ENCODE measurements at regions not wholly inside any gene's neighbourhood (a gene's known extent, or its start where the extent isn't known, plus 50 kb on each side); places are given as distances from the start of the nearest gene placed in this dataset.

DNA sequence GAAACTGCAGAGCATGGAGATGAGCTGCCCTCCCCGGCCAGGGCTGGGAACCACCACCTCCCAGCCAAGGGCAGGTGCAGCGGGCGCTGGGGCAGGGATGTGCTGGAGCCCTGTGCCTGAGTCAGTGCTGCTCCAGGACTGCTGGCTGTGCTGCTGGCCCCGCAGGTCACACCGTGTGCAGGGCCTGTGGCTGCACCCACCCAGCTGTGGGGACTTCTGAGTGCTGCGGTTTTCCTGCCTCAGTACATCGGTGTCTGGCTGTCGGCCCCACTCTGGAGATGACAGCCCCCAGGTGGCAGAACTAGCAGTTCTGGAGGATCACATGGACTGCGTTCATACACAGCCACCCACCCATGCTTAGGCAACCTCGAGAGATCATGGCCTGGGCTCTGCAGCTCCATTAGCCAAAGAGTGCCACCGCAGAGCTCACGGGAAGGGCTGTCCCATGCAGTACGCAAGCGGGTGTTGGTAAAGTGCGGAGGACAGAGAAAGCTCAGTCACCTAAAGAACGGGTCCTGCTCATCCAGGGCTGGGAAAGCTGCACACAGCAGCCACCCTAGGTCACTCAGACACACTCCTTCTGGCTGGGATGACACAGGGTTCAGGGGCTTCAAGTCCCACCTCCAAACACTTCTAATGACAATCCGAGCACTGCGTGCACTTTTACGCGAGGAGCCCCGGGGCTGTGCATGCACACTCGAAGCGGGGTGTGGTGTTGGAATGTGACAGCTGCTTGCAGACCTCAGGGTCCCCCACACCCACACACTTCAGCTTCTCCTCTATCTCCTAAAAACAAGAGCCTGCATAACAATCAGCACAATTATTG is 198.1 kb upstream of the PPP2R2D start:
- no peaks in the 10 kb centered on the region for H3K36me3 ChIP-seq (ENCODE audit: control insufficient read depth, low read length)
- H3K27me3 ChIP-seq (ENCODE audit: control insufficient read depth, low read length) = no peaks in the 10 kb centered on the region
- no peaks in the 10 kb centered on the region for H3K9me2 ChIP-seq (replicated peaks; ENCODE audit: control insufficient read depth, low read length)
- no peaks in the 10 kb centered on the region for H4K20me1 ChIP-seq (ENCODE audit: control insufficient read depth, insufficient read depth, low read depth, low read length)
- H3K27ac ChIP-seq (ENCODE audit: low read depth, low read length) = no peak overlapping the region
- no peaks in the 10 kb centered on the region for H3K4me1 ChIP-seq (ENCODE audit: control insufficient read depth, low read length)
- TF ChIP-seq, protein P1, sequence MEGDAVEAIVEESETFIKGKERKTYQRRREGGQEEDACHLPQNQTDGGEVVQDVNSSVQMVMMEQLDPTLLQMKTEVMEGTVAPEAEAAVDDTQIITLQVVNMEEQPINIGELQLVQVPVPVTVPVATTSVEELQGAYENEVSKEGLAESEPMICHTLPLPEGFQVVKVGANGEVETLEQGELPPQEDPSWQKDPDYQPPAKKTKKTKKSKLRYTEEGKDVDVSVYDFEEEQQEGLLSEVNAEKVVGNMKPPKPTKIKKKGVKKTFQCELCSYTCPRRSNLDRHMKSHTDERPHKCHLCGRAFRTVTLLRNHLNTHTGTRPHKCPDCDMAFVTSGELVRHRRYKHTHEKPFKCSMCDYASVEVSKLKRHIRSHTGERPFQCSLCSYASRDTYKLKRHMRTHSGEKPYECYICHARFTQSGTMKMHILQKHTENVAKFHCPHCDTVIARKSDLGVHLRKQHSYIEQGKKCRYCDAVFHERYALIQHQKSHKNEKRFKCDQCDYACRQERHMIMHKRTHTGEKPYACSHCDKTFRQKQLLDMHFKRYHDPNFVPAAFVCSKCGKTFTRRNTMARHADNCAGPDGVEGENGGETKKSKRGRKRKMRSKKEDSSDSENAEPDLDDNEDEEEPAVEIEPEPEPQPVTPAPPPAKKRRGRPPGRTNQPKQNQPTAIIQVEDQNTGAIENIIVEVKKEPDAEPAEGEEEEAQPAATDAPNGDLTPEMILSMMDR (IDR thresholded peaks at IDR 0.05; ENCODE audit: low read depth, low read length, poor library complexity, severe bottlenecking) = no peak
- no peak for TF ChIP-seq EZH2phosphoT487 (IDR thresholded peaks at IDR 0.05; ENCODE audit: borderline replicate concordance, low read length)
- H3K9me3 ChIP-seq (ENCODE audit: control insufficient read depth, insufficient read depth, low read length) = no peaks in the 10 kb centered on the region
- H3K79me2 ChIP-seq (ENCODE audit: control insufficient read depth, low read length) = no peaks in the 10 kb centered on the region
- no peak overlapping the region for H3K4me2 ChIP-seq (ENCODE audit: low read length)
- no peaks in the 10 kb centered on the region for H3F3A ChIP-seq (ENCODE audit: control insufficient read depth, insufficient read depth)
- no peak overlapping the region for H3K4me3 ChIP-seq (ENCODE audit: low read length)

DNA sequence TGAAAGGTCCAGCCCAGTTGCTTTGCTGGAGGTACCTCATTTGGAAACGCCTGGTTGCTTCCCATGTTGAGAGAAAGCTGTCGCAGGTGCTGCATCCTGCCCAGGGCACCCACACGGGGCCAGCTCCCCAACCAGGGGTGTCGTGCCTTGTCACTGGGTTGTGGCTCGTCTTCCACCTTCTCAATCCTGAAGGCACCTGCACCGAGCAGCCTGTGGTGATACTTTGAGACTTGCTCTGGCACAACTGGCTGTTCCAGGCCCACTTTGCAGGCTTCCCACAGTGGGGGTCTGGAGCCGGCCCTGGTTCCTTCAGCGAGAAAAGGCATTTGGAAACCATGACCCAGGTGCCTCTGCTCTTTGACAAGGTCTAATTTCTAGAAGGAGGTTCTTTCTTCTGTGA is 197.3 kb upstream of the PPP2R2D start:
- Histone ChIP-seq H3F3A (ENCODE audit: control insufficient read depth, insufficient read depth) (no peaks in the 10 kb centered on the region), H3K36me3 (ENCODE audit: control insufficient read depth, low read length) (no peaks in the 10 kb centered on the region), H3K27me3 (ENCODE audit: control insufficient read depth, low read length) (no peaks in the 10 kb centered on the region), H3K9me2 (replicated peaks; ENCODE audit: control insufficient read depth, low read length) (no peaks in the 10 kb centered on the region), H3K27ac (ENCODE audit: low read depth, low read length) (no peak overlapping the region), H3K79me2 (ENCODE audit: control insufficient read depth, low read length) (no peaks in the 10 kb centered on the region), H3K4me1 (ENCODE audit: control insufficient read depth, low read length) (no peaks in the 10 kb centered on the region), H3K4me3 (ENCODE audit: low read length) (no peak overlapping the region), H3K4me2 (ENCODE audit: low read length) (no peak overlapping the region), H4K20me1 (ENCODE audit: control insufficient read depth, insufficient read depth, low read depth, low read length) (no peaks in the 10 kb centered on the region), H3K9me3 (ENCODE audit: control insufficient read depth, insufficient read depth, low read length) (no peaks in the 10 kb centered on the region)
- no peak for TF ChIP-seq EZH2phosphoT487 (IDR thresholded peaks at IDR 0.05; ENCODE audit: borderline replicate concordance, low read length)
- TF ChIP-seq, protein P1 (IDR thresholded peaks at IDR 0.05; ENCODE audit: low read depth, low read length, poor library complexity, severe bottlenecking) = no peak

DNA sequence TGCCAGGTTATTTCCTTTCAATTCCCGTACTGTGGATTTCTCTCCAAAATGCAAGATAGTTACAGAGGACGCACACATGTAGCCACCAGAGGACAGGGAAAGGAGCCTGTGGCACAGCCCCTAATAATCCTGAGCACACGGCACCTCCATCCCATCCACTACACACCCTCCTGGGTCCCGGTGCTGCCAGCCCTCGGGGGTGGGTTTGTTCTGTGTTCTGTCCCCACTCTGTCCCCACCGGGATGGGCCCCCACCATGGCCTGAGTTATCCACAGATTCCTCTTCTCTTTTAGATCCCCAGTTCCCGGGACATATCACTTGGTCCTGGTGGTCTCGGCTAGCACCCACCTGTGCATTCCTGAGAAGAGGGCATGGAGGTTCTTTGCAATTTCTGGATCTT is 196.9 kb upstream of the PPP2R2D start:
- no peaks in the 10 kb centered on the region for H3K9me3 ChIP-seq (ENCODE audit: control insufficient read depth, insufficient read depth, low read length)
- H3K9me2 ChIP-seq (replicated peaks; ENCODE audit: control insufficient read depth, low read length) = no peaks in the 10 kb centered on the region
- no peak overlapping the region for H3K4me3 ChIP-seq (ENCODE audit: low read length)
- H4K20me1 ChIP-seq (ENCODE audit: control insufficient read depth, insufficient read depth, low read depth, low read length) = no peaks in the 10 kb centered on the region
- no peak for TF ChIP-seq EZH2phosphoT487 (IDR thresholded peaks at IDR 0.05; ENCODE audit: borderline replicate concordance, low read length)
- no peaks in the 10 kb centered on the region for H3F3A ChIP-seq (ENCODE audit: control insufficient read depth, insufficient read depth)
- no peak overlapping the region for H3K27ac ChIP-seq (ENCODE audit: low read depth, low read length)
- H3K36me3 ChIP-seq (ENCODE audit: control insufficient read depth, low read length) = no peaks in the 10 kb centered on the region
- no peak overlapping the region for H3K4me2 ChIP-seq (ENCODE audit: low read length)
- no peaks in the 10 kb centered on the region for H3K79me2 ChIP-seq (ENCODE audit: control insufficient read depth, low read length)
- H3K4me1 ChIP-seq (ENCODE audit: control insufficient read depth, low read length) = no peaks in the 10 kb centered on the region
- H3K27me3 ChIP-seq (ENCODE audit: control insufficient read depth, low read length) = no peaks in the 10 kb centered on the region

DNA sequence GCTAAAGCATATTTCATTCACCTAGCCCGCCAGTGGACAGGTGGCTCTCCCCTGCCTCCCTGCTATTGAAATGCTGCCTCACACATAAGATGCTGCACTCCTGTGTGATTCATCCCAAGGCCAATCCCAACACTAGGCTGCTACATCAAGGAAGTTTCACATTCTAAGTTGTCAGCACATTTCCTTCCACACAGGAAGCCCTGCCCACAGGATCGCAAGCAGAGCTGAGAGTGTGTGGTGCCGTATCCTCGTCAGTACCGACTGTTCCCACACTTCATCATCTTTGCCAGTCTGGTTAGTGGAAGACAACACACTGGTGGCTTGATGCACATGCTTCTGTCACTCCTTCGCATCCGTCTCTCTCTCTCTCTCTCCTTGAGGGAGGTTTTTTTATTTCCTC is 194.3 kb upstream of the PPP2R2D start:
- H3K4me2 ChIP-seq (ENCODE audit: low read length) = no peak overlapping the region
- no peak for TF ChIP-seq EZH2phosphoT487 (IDR thresholded peaks at IDR 0.05; ENCODE audit: borderline replicate concordance, low read length)
- TF ChIP-seq, protein P1 (IDR thresholded peaks at IDR 0.05; ENCODE audit: low read depth, low read length, poor library complexity, severe bottlenecking) = no peak

More for the DNA sequence above, 194.3 kb upstream of the PPP2R2D start:
- Histone ChIP-seq H3K79me2 (ENCODE audit: control insufficient read depth, low read length) (no peaks in the 10 kb centered on the region), H3K27ac (ENCODE audit: low read depth, low read length) (no peak overlapping the region), H3F3A (ENCODE audit: control insufficient read depth, insufficient read depth) (no peaks in the 10 kb centered on the region), H3K9me2 (replicated peaks; ENCODE audit: control insufficient read depth, low read length) (no peaks in the 10 kb centered on the region), H3K9me3 (ENCODE audit: control insufficient read depth, insufficient read depth, low read length) (no peaks in the 10 kb centered on the region), H4K20me1 (ENCODE audit: control insufficient read depth, insufficient read depth, low read depth, low read length) (no peaks in the 10 kb centered on the region), H3K4me3 (ENCODE audit: low read length) (no peak overlapping the region), H3K36me3 (ENCODE audit: control insufficient read depth, low read length) (no peaks in the 10 kb centered on the region), H3K27me3 (ENCODE audit: control insufficient read depth, low read length) (no peaks in the 10 kb centered on the region), H3K4me1 (ENCODE audit: control insufficient read depth, low read length) (no peaks in the 10 kb centered on the region)

Data from DOHH2 (cell line).